Panc1 (cell line): ENCODE measurements at regions not wholly inside any gene's neighbourhood (a gene's known extent, or its start where the extent isn't known, plus 50 kb on each side); places are given as distances from the start of the nearest gene placed in this dataset.

Experiments used
- ATAC-seq: fragments of 200-7000 bp; cut with Tn5 transposase; 2 replicates; pipeline ENCODE4 v1.9.1; 2020; ENCODE audit warnings: mild to moderate bottlenecking, moderate library complexity
- BruUV-seq: library from RNA; stranded (reverse); fragments of 400-500 nt; replicated peaks from 2 replicates; lab custom pipeline; 2021; lab: Mats Ljungman, UMichigan
- CTCF ChIA-PET: fragments of 300-600 bp; sonication (Branson Sonifier 250); formaldehyde crosslinking; loops from one replicate; lab custom pipeline; 2022; ENCODE audit warnings: antibody characterized with exemption; lab: Charles Lee
- POLR2A ChIA-PET: fragments of 300-600 bp; sonication (Branson Sonifier 250); formaldehyde crosslinking; loops from one replicate; lab custom pipeline; 2022; ENCODE audit warnings: antibody characterized with exemption; lab: Charles Lee
- DNase-seq: peaks from one replicate; pipeline ENCODE4 v3.0.0-alpha.2; 2010; ENCODE audit warnings: low read depth, low spot score
- H3K27ac ChIP-seq: 2 replicates; pipeline ENCODE4 v1.5.1; 2011; ENCODE audit warnings: mild to moderate bottlenecking, low read length, inconsistent platforms
- H3K27me3 ChIP-seq: fragments of 200-500 bp; sonication (Bioruptor generic); 2 replicates; pipeline ENCODE4 v1.6.0; 2014; ENCODE audit warnings: low read length, inconsistent platforms; ENCODE audit not compliant: control insufficient read depth, insufficient read depth
- H3K36me3 ChIP-seq: fragments of 200-500 bp; sonication (Bioruptor generic); 2 replicates; pipeline ENCODE4 v1.5.1; 2014; ENCODE audit warnings: inconsistent platforms, mild to moderate bottlenecking, low read length, moderate library complexity; ENCODE audit not compliant: control insufficient read depth, insufficient read depth
- H3K4me1 ChIP-seq: 2 replicates; pipeline ENCODE4 v1.5.1; 2011; ENCODE audit warnings: inconsistent platforms, mild to moderate bottlenecking, low read length, moderate library complexity; ENCODE audit not compliant: control insufficient read depth, insufficient read depth
- H3K4me3 ChIP-seq, 2 experiments: 2 replicates each; pipeline ENCODE4 v1.5.1; 2011 to 2012; ENCODE audit warnings: low read depth in 2 of 2, low read length in 2 of 2, mild to moderate bottlenecking in 2 of 2, inconsistent platforms in 1 of 2, moderate library complexity in 1 of 2
- H3K9me3 ChIP-seq: fragments of 200-500 bp; sonication (Bioruptor generic); 2 replicates; pipeline ENCODE4 v1.5.1; 2014; ENCODE audit warnings: low read depth, mild to moderate bottlenecking, inconsistent platforms, low read length, moderate library complexity; ENCODE audit not compliant: control insufficient read depth, insufficient read depth
- POLR2AphosphoS5 ChIP-seq: IDR thresholded peaks from 2 replicates; pipeline ENCODE4 v1.6.1; 2012; ENCODE audit warnings: mild to moderate bottlenecking, low read depth, low read length, moderate library complexity
- SIN3A ChIP-seq: IDR thresholded peaks from 2 replicates; pipeline ENCODE4 v1.6.1; 2012; ENCODE audit warnings: low read depth, mild to moderate bottlenecking, low read length, moderate library complexity, borderline replicate concordance; ENCODE audit not compliant: insufficient read depth
- TCF7L2 ChIP-seq: IDR thresholded peaks from 2 replicates; pipeline ENCODE4 v1.6.1; 2011; ENCODE audit warnings: mild to moderate bottlenecking, low read depth, low read length, inconsistent platforms
- in situ Hi-C: cut with HindIII; loops from 2 replicates; pipeline ENCODE4 v1.10.0; 2016; ENCODE audit warnings: low sequenced_read_pairs, low pct_unique_long_range_greater_than_20kb
- intact Hi-C: fragments of 100-400 bp; cut with micrococcal nuclease; formaldehyde crosslinking; loops from one replicate; pipeline ENCODE4 v1.10.0; 2022; ENCODE audit not compliant: unreplicated experiment
- TF ChIP-seq, protein P1 (sequence below): fragments of 450-650 bp; IDR thresholded peaks from 2 replicates; pipeline ENCODE4 v1.5.1; 2017; ENCODE audit warnings: mild to moderate bottlenecking
- TF ChIP-seq, protein P2 (sequence below), 2 experiments: IDR thresholded peaks; 2 replicates each; pipeline ENCODE4 v1.6.1; 2011 to 2012; ENCODE audit warnings: low read depth in 2 of 2, control low read depth in 1 of 2, low read length in 1 of 2, mild to moderate bottlenecking in 1 of 2, moderate library complexity in 1 of 2; ENCODE audit not compliant: insufficient read depth in 1 of 2

DNA sequence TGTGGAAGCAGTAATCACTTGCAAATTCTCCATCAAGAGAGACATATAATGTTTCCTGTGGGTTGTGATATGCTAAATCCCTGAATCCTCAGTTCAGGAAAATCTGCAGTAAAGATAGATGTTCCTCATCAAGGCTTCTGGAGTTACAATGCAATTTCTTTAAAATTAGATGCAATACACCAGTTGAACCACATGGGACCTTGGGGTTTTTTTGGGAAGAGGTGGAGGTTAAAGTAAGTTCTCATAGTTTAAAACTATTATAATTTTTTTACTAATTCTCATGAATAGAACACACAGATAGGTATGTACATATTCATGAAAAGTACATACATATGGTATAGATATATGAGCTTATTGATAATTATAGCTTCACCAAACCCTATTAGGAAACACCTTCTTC is 496.2 kb downstream of the SATB2 start:
- Histone ChIP-seq H3K4me3 (no peak overlapping the region), H3K27ac (no peak overlapping the region), H3K4me1 (no peaks in the 10 kb centered on the region), H3K27me3 (no peaks in the 10 kb centered on the region), H3K36me3 (no peaks in the 10 kb centered on the region), H3K9me3 (no peaks in the 10 kb centered on the region)
- in situ Hi-C loops, result no loop called here
- POLR2A ChIA-PET, result no interaction called here
- no TSS peak for BruUV-seq
- DNase-seq, result no peak
- intact Hi-C loops, result no loop called here
- CTCF ChIA-PET, result no interaction called here
- TF ChIP-seq, protein P1, sequence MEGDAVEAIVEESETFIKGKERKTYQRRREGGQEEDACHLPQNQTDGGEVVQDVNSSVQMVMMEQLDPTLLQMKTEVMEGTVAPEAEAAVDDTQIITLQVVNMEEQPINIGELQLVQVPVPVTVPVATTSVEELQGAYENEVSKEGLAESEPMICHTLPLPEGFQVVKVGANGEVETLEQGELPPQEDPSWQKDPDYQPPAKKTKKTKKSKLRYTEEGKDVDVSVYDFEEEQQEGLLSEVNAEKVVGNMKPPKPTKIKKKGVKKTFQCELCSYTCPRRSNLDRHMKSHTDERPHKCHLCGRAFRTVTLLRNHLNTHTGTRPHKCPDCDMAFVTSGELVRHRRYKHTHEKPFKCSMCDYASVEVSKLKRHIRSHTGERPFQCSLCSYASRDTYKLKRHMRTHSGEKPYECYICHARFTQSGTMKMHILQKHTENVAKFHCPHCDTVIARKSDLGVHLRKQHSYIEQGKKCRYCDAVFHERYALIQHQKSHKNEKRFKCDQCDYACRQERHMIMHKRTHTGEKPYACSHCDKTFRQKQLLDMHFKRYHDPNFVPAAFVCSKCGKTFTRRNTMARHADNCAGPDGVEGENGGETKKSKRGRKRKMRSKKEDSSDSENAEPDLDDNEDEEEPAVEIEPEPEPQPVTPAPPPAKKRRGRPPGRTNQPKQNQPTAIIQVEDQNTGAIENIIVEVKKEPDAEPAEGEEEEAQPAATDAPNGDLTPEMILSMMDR, result no peak
- ATAC-seq, result no peak

DNA sequence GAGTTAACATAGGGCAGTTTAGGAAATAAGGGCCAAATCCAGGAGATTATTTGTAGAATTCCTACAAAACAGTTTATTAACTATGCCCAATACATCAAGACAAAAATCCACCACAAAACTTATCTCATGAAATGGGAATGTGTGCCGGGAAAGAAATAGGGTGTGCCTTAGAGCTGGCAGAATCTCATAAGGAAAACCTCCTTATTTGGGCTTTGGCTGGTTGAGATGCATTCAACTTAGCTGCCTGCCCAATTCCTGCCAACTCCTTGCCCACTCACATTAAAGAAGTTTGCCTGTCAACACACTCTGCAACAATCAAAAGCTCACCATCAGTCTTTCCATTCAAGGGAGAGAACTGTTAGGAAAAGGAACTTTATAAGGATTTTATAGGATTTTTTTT is 500.6 kb downstream of the SATB2 start:
- H3K4me1 ChIP-seq, result no peaks in the 10 kb centered on the region
- no peaks in the 10 kb centered on the region for H3K36me3 ChIP-seq
- no peaks in the 10 kb centered on the region for H3K9me3 ChIP-seq
- CTCF ChIA-PET, result no interaction called here
- H3K27ac ChIP-seq, result no peak overlapping the region
- in situ Hi-C loops, result no loop called here
- no peak for DNase-seq
- H3K27me3 ChIP-seq, result no peaks in the 10 kb centered on the region
- H3K4me3 ChIP-seq, result no peak overlapping the region
- no peak for TF ChIP-seq SIN3A
- TF ChIP-seq, protein P2, sequence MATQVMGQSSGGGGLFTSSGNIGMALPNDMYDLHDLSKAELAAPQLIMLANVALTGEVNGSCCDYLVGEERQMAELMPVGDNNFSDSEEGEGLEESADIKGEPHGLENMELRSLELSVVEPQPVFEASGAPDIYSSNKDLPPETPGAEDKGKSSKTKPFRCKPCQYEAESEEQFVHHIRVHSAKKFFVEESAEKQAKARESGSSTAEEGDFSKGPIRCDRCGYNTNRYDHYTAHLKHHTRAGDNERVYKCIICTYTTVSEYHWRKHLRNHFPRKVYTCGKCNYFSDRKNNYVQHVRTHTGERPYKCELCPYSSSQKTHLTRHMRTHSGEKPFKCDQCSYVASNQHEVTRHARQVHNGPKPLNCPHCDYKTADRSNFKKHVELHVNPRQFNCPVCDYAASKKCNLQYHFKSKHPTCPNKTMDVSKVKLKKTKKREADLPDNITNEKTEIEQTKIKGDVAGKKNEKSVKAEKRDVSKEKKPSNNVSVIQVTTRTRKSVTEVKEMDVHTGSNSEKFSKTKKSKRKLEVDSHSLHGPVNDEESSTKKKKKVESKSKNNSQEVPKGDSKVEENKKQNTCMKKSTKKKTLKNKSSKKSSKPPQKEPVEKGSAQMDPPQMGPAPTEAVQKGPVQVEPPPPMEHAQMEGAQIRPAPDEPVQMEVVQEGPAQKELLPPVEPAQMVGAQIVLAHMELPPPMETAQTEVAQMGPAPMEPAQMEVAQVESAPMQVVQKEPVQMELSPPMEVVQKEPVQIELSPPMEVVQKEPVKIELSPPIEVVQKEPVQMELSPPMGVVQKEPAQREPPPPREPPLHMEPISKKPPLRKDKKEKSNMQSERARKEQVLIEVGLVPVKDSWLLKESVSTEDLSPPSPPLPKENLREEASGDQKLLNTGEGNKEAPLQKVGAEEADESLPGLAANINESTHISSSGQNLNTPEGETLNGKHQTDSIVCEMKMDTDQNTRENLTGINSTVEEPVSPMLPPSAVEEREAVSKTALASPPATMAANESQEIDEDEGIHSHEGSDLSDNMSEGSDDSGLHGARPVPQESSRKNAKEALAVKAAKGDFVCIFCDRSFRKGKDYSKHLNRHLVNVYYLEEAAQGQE (IDR thresholded peaks at IDR 0.05; ENCODE audit: insufficient read depth in 1 of 2, low read depth in 2 of 2, low read length in 1 of 2), result no peak
- TF ChIP-seq, protein P1, result no peak
- TF ChIP-seq TCF7L2, result no peak
- no peak for TF ChIP-seq POLR2AphosphoS5
- no TSS peak for BruUV-seq
- POLR2A ChIA-PET, result no interaction called here
- no peak for ATAC-seq
- intact Hi-C loops, result no loop called here

DNA sequence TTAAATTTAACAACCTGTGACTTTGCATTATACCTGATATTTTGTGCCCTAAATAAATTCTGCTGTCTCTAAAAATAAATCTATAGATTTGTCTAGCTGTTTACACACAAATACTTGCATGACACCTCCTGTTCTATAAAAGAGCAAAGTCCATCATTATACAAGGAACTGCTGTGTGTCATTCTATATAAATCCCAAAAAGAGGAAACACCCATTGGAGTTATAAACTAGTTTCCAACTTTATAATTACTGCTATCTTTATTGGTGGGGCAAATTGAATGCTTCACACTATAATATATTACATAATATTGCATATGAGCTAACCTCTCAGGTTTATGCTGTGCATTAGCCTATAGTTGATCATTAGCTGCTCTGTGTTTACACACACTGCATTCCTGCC is 504.4 kb downstream of the SATB2 start:
- ATAC-seq, result no peak
- in situ Hi-C loops, result no loop called here
- TF ChIP-seq, protein P2 (IDR thresholded peaks at IDR 0.05; ENCODE audit: insufficient read depth in 1 of 2, low read depth in 2 of 2, low read length in 1 of 2), result no peak
- TF ChIP-seq POLR2AphosphoS5 (no peak), TCF7L2 (no peak), SIN3A (no peak)
- TF ChIP-seq, protein P1, result no peak
- no peak for DNase-seq
- no peak overlapping the region for H3K4me3 ChIP-seq
- ChIA-PET POLR2A (no interaction called here), CTCF (no interaction called here)
- no peaks in the 10 kb centered on the region for H3K36me3 ChIP-seq
- H3K4me1 ChIP-seq, result no peaks in the 10 kb centered on the region
- no TSS peak for BruUV-seq
- H3K27me3 ChIP-seq, result no peaks in the 10 kb centered on the region
- no peaks in the 10 kb centered on the region for H3K9me3 ChIP-seq
- H3K27ac ChIP-seq, result no peak overlapping the region
- intact Hi-C loops, result no loop called here
